Astrocyte of the spinal cord (primary cell): ENCODE measurements at regions not wholly inside any gene's neighbourhood (a gene's known extent, or its start where the extent isn't known, plus 50 kb on each side); places are given as distances from the start of the nearest gene placed in this dataset.

Experiments
- DNase-seq: peaks from one replicate; pipeline ENCODE4 v3.0.0; 2011; ENCODE audit warnings: low read depth, low spot score
- H3K4me3 ChIP-seq: 2 replicates; pipeline ENCODE4 v1.5.1; 2011; ENCODE audit warnings: low read depth, mild to moderate bottlenecking, low read length, moderate library complexity
- in situ Hi-C: cut with HindIII; loops from 2 replicates; pipeline ENCODE4 v1.10.0; 2017; ENCODE audit warnings: low sequenced_read_pairs
- TF ChIP-seq, protein P1 (sequence below): IDR thresholded peaks from 2 replicates; pipeline ENCODE4 v1.5.1; 2012; ENCODE audit warnings: low read depth, mild to moderate bottlenecking, low read length, inconsistent platforms

DNA sequence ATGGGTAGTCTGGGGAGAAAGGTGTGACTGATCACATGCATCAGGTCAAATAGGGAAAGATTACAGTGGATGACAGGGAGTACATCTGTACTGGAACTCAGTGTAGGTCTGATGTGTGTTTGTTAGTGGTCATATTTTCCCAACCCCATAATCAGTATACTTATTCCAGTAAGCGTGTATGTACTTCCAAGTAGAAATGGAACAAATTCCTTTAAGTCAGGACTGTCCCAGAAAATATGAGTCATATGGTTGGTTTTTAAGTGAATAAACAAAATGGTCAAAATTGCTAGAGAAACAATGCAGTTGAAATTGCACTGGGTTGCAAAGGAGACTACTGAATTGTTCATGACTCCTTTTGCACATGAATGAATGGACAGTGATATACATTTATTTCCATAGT lies 118.8 kb upstream of the MYO3A start:
- DNase-seq, result peak; percentile 64
- in situ Hi-C loops, result no loop called here
- H3K4me3 ChIP-seq, result no peak overlapping the region
- TF ChIP-seq, protein P1, sequence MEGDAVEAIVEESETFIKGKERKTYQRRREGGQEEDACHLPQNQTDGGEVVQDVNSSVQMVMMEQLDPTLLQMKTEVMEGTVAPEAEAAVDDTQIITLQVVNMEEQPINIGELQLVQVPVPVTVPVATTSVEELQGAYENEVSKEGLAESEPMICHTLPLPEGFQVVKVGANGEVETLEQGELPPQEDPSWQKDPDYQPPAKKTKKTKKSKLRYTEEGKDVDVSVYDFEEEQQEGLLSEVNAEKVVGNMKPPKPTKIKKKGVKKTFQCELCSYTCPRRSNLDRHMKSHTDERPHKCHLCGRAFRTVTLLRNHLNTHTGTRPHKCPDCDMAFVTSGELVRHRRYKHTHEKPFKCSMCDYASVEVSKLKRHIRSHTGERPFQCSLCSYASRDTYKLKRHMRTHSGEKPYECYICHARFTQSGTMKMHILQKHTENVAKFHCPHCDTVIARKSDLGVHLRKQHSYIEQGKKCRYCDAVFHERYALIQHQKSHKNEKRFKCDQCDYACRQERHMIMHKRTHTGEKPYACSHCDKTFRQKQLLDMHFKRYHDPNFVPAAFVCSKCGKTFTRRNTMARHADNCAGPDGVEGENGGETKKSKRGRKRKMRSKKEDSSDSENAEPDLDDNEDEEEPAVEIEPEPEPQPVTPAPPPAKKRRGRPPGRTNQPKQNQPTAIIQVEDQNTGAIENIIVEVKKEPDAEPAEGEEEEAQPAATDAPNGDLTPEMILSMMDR, result no peak

GRCh38 chr10:25815999-25816768 lies 117.8 kb upstream of the MYO3A start:
- peak; percentile 22 for DNase-seq
- no peak overlapping the region for H3K4me3 ChIP-seq
- TF ChIP-seq, protein P1, result no peak
- in situ Hi-C loops, result no loop called here

DNA sequence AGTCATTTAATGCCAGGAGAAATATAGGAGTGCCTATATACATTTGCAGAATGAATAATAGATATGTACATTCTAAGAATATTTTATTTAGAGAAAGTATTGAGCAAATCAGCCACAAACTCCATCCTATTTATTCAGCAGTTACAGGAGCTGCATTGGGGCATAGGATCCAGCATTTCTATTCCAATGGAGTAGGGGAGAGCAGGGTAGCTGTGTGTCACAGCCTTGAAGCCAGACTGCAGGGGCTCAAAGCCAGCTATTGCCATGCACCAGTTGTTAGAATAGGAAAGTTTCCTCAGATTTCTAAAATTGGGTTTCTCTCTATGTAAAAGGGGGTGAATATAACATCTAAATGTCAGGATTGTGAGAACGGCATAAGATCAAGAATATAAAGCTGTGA lies 116.8 kb upstream of the MYO3A start:
- TF ChIP-seq, protein P1, result no peak
- no peak for DNase-seq
- in situ Hi-C loops, result no loop called here
- no peak overlapping the region for H3K4me3 ChIP-seq

DNA sequence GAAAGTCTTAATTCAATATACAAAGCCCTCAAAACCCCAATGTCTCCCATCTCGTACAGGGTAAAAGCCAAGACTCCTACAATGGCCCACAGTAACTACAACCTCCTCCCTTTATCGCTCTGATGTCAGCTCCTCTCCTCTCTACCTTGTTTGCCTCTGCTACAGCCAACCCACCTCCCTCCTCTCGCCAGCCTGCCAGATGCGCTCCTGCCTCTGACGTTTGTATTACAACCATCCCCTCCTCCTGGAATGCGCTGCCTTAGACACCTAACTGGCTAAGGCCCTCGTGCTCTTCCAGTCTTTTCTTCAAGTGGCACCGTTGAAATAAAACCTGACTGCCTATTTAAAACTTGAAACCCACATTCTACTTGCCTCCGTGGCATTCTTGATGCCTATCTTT lies 115.3 kb upstream of the MYO3A start:
- in situ Hi-C loops, result no loop called here
- no peak overlapping the region for H3K4me3 ChIP-seq
- no peak for DNase-seq
- TF ChIP-seq, protein P1, result no peak

- TF ChIP-seq, protein P1, result no peak
- no peak overlapping the region for H3K4me3 ChIP-seq
Measured at GRCh38 chr10:25820472-25820871, 113.6 kb upstream of the MYO3A start.

GRCh38 chr10:25820874-25821273 lies 113.2 kb upstream of the MYO3A start:
- no peak overlapping the region for H3K4me3 ChIP-seq
- DNase-seq, result no peak
- TF ChIP-seq, protein P1, result no peak
- in situ Hi-C loops, result no loop called here

More at GRCh38 chr10:25820472-25820871, 113.6 kb upstream of the MYO3A start:
- in situ Hi-C loops, result no loop called here
- no peak for DNase-seq

- TF ChIP-seq, protein P1, result no peak
- no peak for DNase-seq
- H3K4me3 ChIP-seq, result no peak overlapping the region
- in situ Hi-C loops, result no loop called here
Measured at GRCh38 chr10:25824050-25824449, 110.0 kb upstream of the MYO3A start.
